Right lobe of liver (tissue), 4 donors: ENCODE measurements at regions not wholly inside any gene's neighbourhood (a gene's known extent, or its start where the extent isn't known, plus 50 kb on each side); places are given as distances from the start of the nearest gene placed in this dataset.

Source experiments
- POLR2A ChIP-seq: fragments of 450-650 bp; IDR thresholded peaks from one replicate; pipeline ENCODE4 v1.6.1; 2017; ENCODE audit warnings: antibody characterized with exemption, mild to moderate bottlenecking
- TF ChIP-seq, protein P1 (sequence below), 4 donors: fragments of 200-600 bp in 3 of 4; fragments of 450-650 bp in 1 of 4; IDR thresholded peaks; one replicate each; pipeline versions ENCODE4 v1.5.1 to v1.8.0; 2016 to 2022; ENCODE audit warnings: antibody characterized with exemption in 4 of 4, mild to moderate bottlenecking in 2 of 4
- donor health status: DM: no; HTN: no; CAD: no.
- donor health status: DM: no; HTN: no; CAD: no.
- donor health status: DM: no; HTN: yes; CAD: no.

DNA sequence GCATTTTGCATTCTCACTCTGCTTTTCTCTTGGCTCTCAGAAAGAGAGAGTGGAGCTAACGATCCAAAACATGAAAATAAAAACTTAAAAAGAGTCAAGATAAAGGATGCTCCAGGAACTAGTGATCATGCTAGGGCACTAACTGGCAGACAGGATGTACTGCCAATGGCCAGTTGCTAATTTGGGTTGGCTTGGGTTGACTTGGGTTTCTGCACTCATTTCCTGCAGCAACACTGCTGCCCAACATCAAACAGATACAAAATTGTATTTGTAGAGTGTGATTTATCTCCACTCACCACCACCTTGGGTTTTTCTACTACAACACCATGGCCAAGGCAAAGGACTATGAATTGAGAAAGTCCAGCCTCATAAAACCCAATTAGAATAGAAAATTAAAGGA lies 662.3 kb upstream of the PTBP2 start:
- TF ChIP-seq, protein P1, sequence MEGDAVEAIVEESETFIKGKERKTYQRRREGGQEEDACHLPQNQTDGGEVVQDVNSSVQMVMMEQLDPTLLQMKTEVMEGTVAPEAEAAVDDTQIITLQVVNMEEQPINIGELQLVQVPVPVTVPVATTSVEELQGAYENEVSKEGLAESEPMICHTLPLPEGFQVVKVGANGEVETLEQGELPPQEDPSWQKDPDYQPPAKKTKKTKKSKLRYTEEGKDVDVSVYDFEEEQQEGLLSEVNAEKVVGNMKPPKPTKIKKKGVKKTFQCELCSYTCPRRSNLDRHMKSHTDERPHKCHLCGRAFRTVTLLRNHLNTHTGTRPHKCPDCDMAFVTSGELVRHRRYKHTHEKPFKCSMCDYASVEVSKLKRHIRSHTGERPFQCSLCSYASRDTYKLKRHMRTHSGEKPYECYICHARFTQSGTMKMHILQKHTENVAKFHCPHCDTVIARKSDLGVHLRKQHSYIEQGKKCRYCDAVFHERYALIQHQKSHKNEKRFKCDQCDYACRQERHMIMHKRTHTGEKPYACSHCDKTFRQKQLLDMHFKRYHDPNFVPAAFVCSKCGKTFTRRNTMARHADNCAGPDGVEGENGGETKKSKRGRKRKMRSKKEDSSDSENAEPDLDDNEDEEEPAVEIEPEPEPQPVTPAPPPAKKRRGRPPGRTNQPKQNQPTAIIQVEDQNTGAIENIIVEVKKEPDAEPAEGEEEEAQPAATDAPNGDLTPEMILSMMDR (IDR thresholded peaks at IDR 0.05), result no peak
- no peak for TF ChIP-seq POLR2A
